ENCODE measurements at regions not wholly inside any gene's neighbourhood (a gene's known extent, or its start where the extent isn't known, plus 50 kb on each side); places are given as distances from the start of the nearest gene placed in this dataset.

DNA sequence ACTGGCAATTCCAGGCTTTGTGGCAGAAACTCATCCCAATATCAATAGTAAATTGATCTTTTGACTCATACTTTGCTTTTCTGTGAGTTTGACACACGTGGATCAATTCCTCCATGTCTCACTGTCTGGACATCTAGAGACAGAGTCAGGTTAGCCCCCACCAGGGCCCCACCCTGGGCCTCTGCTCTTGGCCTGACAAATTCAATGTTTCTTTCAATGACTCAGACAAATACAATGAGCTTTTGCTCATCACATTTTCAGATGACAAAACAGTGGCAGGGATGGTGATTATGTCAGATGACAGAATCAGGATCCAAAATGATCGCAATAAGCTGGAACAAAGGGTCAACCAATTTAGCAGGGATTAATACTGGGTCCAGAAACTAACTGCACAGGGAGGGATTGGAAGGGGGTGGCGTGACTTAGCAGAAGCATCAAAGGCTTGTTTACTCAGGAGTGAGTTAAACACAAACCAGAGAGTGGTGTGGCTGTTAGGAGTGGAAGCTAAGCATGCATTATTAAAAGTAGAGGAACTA lies 90.5 kb upstream of the ASIC2 start:
- TF ChIP-seq RFX5 (IDR thresholded peaks at IDR 0.05; ENCODE audit: low read depth, low read length) = no peak
- no peak for TF ChIP-seq CHD1 (IDR thresholded peaks at IDR 0.05; ENCODE audit: low read depth, low read length)
- TF ChIP-seq RCOR1 (IDR thresholded peaks at IDR 0.05; ENCODE audit: insufficient replicate concordance, low read length) = no peak
- no peak for TF ChIP-seq NFE2L2 (IDR thresholded peaks at IDR 0.05; ENCODE audit: low read depth, low read length)
- TF ChIP-seq FOS (IDR thresholded peaks at IDR 0.05; ENCODE audit: low read depth, low read length) = no peak
- TF ChIP-seq CEBPB (IDR thresholded peaks at IDR 0.05; ENCODE audit: low read depth, low read length) = no peak
- TF ChIP-seq MAZ (IDR thresholded peaks at IDR 0.05; ENCODE audit: borderline replicate concordance, low read depth, low read length) = no peak
- TF ChIP-seq SMC3 (IDR thresholded peaks at IDR 0.05; ENCODE audit: low read depth, low read length) = no peak
- TF ChIP-seq, protein P1, sequence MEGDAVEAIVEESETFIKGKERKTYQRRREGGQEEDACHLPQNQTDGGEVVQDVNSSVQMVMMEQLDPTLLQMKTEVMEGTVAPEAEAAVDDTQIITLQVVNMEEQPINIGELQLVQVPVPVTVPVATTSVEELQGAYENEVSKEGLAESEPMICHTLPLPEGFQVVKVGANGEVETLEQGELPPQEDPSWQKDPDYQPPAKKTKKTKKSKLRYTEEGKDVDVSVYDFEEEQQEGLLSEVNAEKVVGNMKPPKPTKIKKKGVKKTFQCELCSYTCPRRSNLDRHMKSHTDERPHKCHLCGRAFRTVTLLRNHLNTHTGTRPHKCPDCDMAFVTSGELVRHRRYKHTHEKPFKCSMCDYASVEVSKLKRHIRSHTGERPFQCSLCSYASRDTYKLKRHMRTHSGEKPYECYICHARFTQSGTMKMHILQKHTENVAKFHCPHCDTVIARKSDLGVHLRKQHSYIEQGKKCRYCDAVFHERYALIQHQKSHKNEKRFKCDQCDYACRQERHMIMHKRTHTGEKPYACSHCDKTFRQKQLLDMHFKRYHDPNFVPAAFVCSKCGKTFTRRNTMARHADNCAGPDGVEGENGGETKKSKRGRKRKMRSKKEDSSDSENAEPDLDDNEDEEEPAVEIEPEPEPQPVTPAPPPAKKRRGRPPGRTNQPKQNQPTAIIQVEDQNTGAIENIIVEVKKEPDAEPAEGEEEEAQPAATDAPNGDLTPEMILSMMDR (conservative IDR thresholded peaks at IDR 0.05; ENCODE audit: low read depth, low read length) = no peak
- TF ChIP-seq MAFK (IDR thresholded peaks at IDR 0.05; ENCODE audit: low read depth, low read length) = no peak
- no peak for TF ChIP-seq POLR2A (IDR thresholded peaks at IDR 0.05; ENCODE audit: low read depth, low read length)
- TF ChIP-seq, protein P2, sequence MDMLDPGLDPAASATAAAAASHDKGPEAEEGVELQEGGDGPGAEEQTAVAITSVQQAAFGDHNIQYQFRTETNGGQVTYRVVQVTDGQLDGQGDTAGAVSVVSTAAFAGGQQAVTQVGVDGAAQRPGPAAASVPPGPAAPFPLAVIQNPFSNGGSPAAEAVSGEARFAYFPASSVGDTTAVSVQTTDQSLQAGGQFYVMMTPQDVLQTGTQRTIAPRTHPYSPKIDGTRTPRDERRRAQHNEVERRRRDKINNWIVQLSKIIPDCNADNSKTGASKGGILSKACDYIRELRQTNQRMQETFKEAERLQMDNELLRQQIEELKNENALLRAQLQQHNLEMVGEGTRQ (IDR thresholded peaks at IDR 0.05; ENCODE audit: low read depth, low read length) = no peak
- TF ChIP-seq, protein P3, sequence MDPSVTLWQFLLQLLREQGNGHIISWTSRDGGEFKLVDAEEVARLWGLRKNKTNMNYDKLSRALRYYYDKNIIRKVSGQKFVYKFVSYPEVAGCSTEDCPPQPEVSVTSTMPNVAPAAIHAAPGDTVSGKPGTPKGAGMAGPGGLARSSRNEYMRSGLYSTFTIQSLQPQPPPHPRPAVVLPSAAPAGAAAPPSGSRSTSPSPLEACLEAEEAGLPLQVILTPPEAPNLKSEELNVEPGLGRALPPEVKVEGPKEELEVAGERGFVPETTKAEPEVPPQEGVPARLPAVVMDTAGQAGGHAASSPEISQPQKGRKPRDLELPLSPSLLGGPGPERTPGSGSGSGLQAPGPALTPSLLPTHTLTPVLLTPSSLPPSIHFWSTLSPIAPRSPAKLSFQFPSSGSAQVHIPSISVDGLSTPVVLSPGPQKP (IDR thresholded peaks at IDR 0.05; ENCODE audit: borderline replicate concordance, low read depth, low read length) = no peak
- no peak for TF ChIP-seq MXI1 (IDR thresholded peaks at IDR 0.05; ENCODE audit: borderline replicate concordance, low read depth, low read length)
- Histone ChIP-seq H2BK15ac (ENCODE audit: low read depth, low read length) (no peak overlapping the region), H3K4ac (ENCODE audit: low read depth, low read length) (no peak overlapping the region), H3K27ac (ENCODE audit: insufficient read depth, low read length) (no peak overlapping the region), H3K9me1 (ENCODE audit: insufficient read depth, low read length) (no peaks in the 10 kb centered on the region), H2AFZ (replicated peaks; ENCODE audit: low read length, poor library complexity) (no peak overlapping the region), H2AK9ac (replicated peaks; ENCODE audit: low read depth, low read length, poor library complexity) (no peak overlapping the region), H3K4me1 (ENCODE audit: control insufficient read depth, insufficient read depth, low read length) (no peaks in the 10 kb centered on the region), H3K18ac (ENCODE audit: low read depth, low read length) (no peak overlapping the region), H3K79me1 (ENCODE audit: low read depth in 1 of 2, low read length in 2 of 2) (no peaks in the 10 kb centered on the region), H2BK20ac (ENCODE audit: low read depth, low read length) (no peak overlapping the region), H2BK120ac (ENCODE audit: low read depth, low read length) (no peak overlapping the region), H2AK5ac (ENCODE audit: low read depth, low read length) (no peak overlapping the region), H3K56ac (ENCODE audit: extremely low read depth, insufficient read depth, low read length) (no peak overlapping the region), H3K9me3 (ENCODE audit: control insufficient read depth, insufficient read depth, low read length) (no peaks in the 10 kb centered on the region), H3K4me2 (ENCODE audit: low read depth, low read length) (no peak overlapping the region), H3K36me3 (ENCODE audit: control insufficient read depth, insufficient read depth, low read length) (no peaks in the 10 kb centered on the region), H3K14ac (replicated peaks; ENCODE audit: low read depth, low read length) (no peak overlapping the region), H3K23ac (ENCODE audit: low read depth, low read length) (no peak overlapping the region), H4K91ac (ENCODE audit: insufficient read depth, low read depth, low read length) (no peak overlapping the region), H3K9ac (ENCODE audit: low read depth, low read length) (no peak overlapping the region), H4K20me1 (ENCODE audit: insufficient read depth, low read length) (no peaks in the 10 kb centered on the region), H4K5ac (ENCODE audit: low read depth, low read length) (no peak overlapping the region), H4K8ac (ENCODE audit: low read depth in 2 of 2, low read length in 2 of 2) (no peak overlapping the region), H2BK5ac (ENCODE audit: low read depth, low read length, poor library complexity, severe bottlenecking) (no peak overlapping the region), H3K4me3 (ENCODE audit: insufficient read depth, low read depth, low read length) (no peak overlapping the region), H3K27me3 (ENCODE audit: control insufficient read depth, insufficient read depth, low read length) (no peaks in the 10 kb centered on the region)
- intact Hi-C loops (cut with micrococcal nuclease) (no loop called here), dilution Hi-C loops (cut with HindIII; ENCODE audit: low sequenced_read_pairs, unreplicated experiment) (no loop called here), in situ Hi-C loops (cut with MboI; ENCODE audit: low sequenced_read_pairs) (no loop called here)
- POLR2A ChIA-PET (ENCODE audit: unreplicated experiment) = no interaction called here
- no peak for DNase-seq
- CTCF ChIA-PET = no interaction called here
- WGBS, 2 experiments (ENCODE audit: extremely low coverage in 2 of 2, insufficient read length in 1 of 2) = 17% methylated on average over 2 of the region's 3 CpGs; no CpG with 5 or more reads in 1 of the 2 experiments
- no TSS peak for BruUV-seq (replicated peaks)
- no peak for ATAC-seq (ENCODE audit: low read depth)

All from IMR-90 (cell line).